A673 (cell line): ENCODE measurements at regions not wholly inside any gene's neighbourhood (a gene's known extent, or its start where the extent isn't known, plus 50 kb on each side); places are given as distances from the start of the nearest gene placed in this dataset.

Experiments
- CTCF ChIP-seq: fragments of 300-800, 200-600 bp; sonication (generic); conservative IDR thresholded peaks from 2 replicates; pipeline ENCODE4 v1.5.1; 2017; ENCODE audit warnings: low read depth, mild to moderate bottlenecking, antibody characterized with exemption, low read length, moderate library complexity, mixed read lengths
- EZH2 ChIP-seq: fragments of 200-600 bp; sonication (generic); IDR thresholded peaks from 2 replicates; pipeline ENCODE4 v1.6.1; 2017; ENCODE audit warnings: borderline replicate concordance, low read depth, mild to moderate bottlenecking, mixed read lengths, antibody characterized with exemption, low read length; ENCODE audit not compliant: poor library complexity, severe bottlenecking

- TF ChIP-seq CTCF (no peak), EZH2 (no peak)
These were observed 584.0 kb downstream of the QKI start for GRCh38 chr6:163998496-163998895.
